ENCODE measurements at regions not wholly inside any gene's neighbourhood (a gene's known extent, or its start where the extent isn't known, plus 50 kb on each side); places are given as distances from the start of the nearest gene placed in this dataset.
"Not testable (repeated sequence)": the region's sequence is repeated elsewhere in the genome, so short reads cannot be mapped to it uniquely, and the experiment has no call there.

DNA sequence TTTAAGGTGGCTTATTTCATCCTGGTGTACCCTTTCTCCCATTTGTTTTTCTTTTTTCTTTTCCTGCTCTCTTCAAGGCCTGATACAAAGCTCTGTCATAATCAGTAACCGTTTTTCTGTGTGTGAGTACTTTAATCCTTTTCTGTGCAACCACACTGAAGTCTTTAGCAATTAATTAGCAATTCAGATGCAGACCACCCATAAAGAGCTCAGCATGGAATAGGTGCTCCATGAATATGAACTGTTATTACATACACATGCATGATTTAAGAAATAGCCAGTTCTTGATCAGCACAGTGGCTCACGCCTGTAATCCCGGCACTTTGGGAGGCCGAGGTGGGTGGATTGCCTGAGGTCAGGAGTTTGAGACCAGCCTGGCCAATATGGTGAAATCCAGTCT is 1386.6 kb downstream of the AACS start:
- no peaks in the 10 kb centered on the region for H4K20me1 ChIP-seq (ENCODE audit: control insufficient read depth, insufficient read depth, insufficient read length)
- H4K5ac ChIP-seq (ENCODE audit: insufficient read length, low read depth, low read length): no peak overlapping the region
- H2BK12ac ChIP-seq (ENCODE audit: insufficient read length, low read depth, low read length): no peak overlapping the region
- no peak overlapping the region for H4K91ac ChIP-seq (ENCODE audit: insufficient read length, low read depth, low read length)
- no peak overlapping the region for H2AK5ac ChIP-seq (ENCODE audit: insufficient read length, low read length)
- H2BK15ac ChIP-seq (ENCODE audit: low read depth, low read length): no peak overlapping the region
- no peak overlapping the region for H2BK120ac ChIP-seq (ENCODE audit: low read depth, low read length, poor library complexity, severe bottlenecking)
- no peak overlapping the region for H3K18ac ChIP-seq (ENCODE audit: insufficient read length, low read depth, low read length)
- no peak overlapping the region for H2BK5ac ChIP-seq (ENCODE audit: insufficient read length, low read length)
- no peaks in the 10 kb centered on the region for H3K79me1 ChIP-seq (ENCODE audit: insufficient read depth, low read depth, low read length, poor library complexity, severe bottlenecking)
- peaks cover 31 to 32% of the 10 kb centered on the region in 2 experiments for H3K4me1 Mint-ChIP-seq
- no peak overlapping the region for H3K14ac ChIP-seq (ENCODE audit: insufficient read depth, low read length)
- no peak overlapping the region for H3K56ac ChIP-seq (ENCODE audit: insufficient read length, low read depth, low read length)
- no peak overlapping the region for H3K4ac ChIP-seq (ENCODE audit: low read depth, low read length)
- no peak overlapping the region for H3K4me3 Mint-ChIP-seq
- no peaks in the 10 kb centered on the region for H3K79me2 ChIP-seq (ENCODE audit: insufficient read depth, low read length)
- H3K4me1 ChIP-seq (ENCODE audit: insufficient read depth, low read length): no peaks in the 10 kb centered on the region; the same call in 1 of the 2 replicates
- no peak overlapping the region for H4K8ac ChIP-seq (replicated peaks; ENCODE audit: insufficient read length, low read depth, low read length)
- no peaks in the 10 kb centered on the region for H3K9me3 ChIP-seq (ENCODE audit: control insufficient read depth, low read depth, low read length)
- WGBS (ENCODE audit: extremely low coverage, insufficient read length, low lambda C conversion rate): no CpG with 5 or more reads among the region's 4 CpGs
- TF ChIP-seq, protein P1, sequence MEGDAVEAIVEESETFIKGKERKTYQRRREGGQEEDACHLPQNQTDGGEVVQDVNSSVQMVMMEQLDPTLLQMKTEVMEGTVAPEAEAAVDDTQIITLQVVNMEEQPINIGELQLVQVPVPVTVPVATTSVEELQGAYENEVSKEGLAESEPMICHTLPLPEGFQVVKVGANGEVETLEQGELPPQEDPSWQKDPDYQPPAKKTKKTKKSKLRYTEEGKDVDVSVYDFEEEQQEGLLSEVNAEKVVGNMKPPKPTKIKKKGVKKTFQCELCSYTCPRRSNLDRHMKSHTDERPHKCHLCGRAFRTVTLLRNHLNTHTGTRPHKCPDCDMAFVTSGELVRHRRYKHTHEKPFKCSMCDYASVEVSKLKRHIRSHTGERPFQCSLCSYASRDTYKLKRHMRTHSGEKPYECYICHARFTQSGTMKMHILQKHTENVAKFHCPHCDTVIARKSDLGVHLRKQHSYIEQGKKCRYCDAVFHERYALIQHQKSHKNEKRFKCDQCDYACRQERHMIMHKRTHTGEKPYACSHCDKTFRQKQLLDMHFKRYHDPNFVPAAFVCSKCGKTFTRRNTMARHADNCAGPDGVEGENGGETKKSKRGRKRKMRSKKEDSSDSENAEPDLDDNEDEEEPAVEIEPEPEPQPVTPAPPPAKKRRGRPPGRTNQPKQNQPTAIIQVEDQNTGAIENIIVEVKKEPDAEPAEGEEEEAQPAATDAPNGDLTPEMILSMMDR (conservative IDR thresholded peaks at IDR 0.05): no peak
- H3K27ac Mint-ChIP-seq: peak overlapping the region in 1 of 3 experiments; percentile 16; a peak in 2 of 7 replicates
- no peak overlapping the region for H3K4me2 ChIP-seq (ENCODE audit: insufficient read depth, insufficient read length, low read length)
- no peaks in the 10 kb centered on the region for H3K27me3 ChIP-seq (ENCODE audit: insufficient read depth, low read length)
- peaks cover 3 to 17% of the 10 kb centered on the region in 2 experiments; a peak in 4 of 5 replicates for H3K9me3 Mint-ChIP-seq
- H3K9ac ChIP-seq (ENCODE audit: extremely low read depth, insufficient read length, low read length): no peak overlapping the region
- no peak overlapping the region for H3K23ac ChIP-seq (ENCODE audit: insufficient read length, low read depth, low read length)
- H2BK20ac ChIP-seq (ENCODE audit: low read depth, low read length, poor library complexity, severe bottlenecking): no peak overlapping the region
- H2AFZ ChIP-seq (ENCODE audit: low read length): no peak overlapping the region
- H3K27ac ChIP-seq (ENCODE audit: insufficient read length, low read depth, low read length): no peak overlapping the region
- H3T11ph ChIP-seq (ENCODE audit: low read length): no peak overlapping the region
- H3K23me2 ChIP-seq (ENCODE audit: insufficient read length, low read depth, low read length, poor library complexity, severe bottlenecking): no peaks in the 10 kb centered on the region
- H3K36me3 Mint-ChIP-seq (ENCODE audit: insufficient read depth in 1 of 3, low read depth in 3 of 3): peaks cover 6 to 26% (median 6%) of the 10 kb centered on the region in 3 experiments; a peak in 5 of 7 replicates
- no peak for DNase-seq
- H3K27me3 Mint-ChIP-seq (ENCODE audit: low read depth): no peaks in the 10 kb centered on the region; the same call in 1 of the 2 replicates

DNA sequence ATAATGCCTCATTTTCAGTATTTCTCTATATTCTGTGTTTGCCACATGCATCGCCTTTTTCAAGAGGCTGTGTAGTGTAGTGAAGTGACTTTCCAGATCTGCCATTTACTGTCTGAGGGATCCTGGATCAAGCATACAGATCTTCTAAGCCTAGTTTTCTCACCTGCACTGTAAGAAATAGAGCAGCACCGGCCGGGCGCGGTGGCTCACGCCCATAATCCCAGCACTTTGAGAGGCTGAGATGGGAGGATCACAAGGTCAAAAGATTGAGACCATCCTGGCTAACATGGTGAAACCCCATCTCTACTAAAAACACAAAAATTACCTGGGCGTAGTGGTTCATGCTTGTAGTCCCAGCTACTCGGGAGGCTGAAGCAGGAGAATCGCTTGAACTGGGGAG is 1387.5 kb downstream of the AACS start:
- H3K27ac ChIP-seq (ENCODE audit: insufficient read length, low read depth, low read length); H3K27me3 ChIP-seq (ENCODE audit: insufficient read depth, low read length); H2BK20ac ChIP-seq (ENCODE audit: low read depth, low read length, poor library complexity, severe bottlenecking); H3K9ac ChIP-seq (ENCODE audit: extremely low read depth, insufficient read length, low read length); H3T11ph ChIP-seq (ENCODE audit: low read length); H4K20me1 ChIP-seq (ENCODE audit: control insufficient read depth, insufficient read depth, insufficient read length); H3K56ac ChIP-seq (ENCODE audit: insufficient read length, low read depth, low read length); H3K4me2 ChIP-seq (ENCODE audit: insufficient read depth, insufficient read length, low read length); H3K79me2 ChIP-seq (ENCODE audit: insufficient read depth, low read length); H2AFZ ChIP-seq (ENCODE audit: low read length); DNase-seq; H3K4me1 ChIP-seq (ENCODE audit: insufficient read depth, low read length); H4K5ac ChIP-seq (ENCODE audit: insufficient read length, low read depth, low read length); H2BK12ac ChIP-seq (ENCODE audit: insufficient read length, low read depth, low read length); H2BK120ac ChIP-seq (ENCODE audit: low read depth, low read length, poor library complexity, severe bottlenecking); H3K18ac ChIP-seq (ENCODE audit: insufficient read length, low read depth, low read length); H4K8ac ChIP-seq (replicated peaks; ENCODE audit: insufficient read length, low read depth, low read length); H4K91ac ChIP-seq (ENCODE audit: insufficient read length, low read depth, low read length); H3K23me2 ChIP-seq (ENCODE audit: insufficient read length, low read depth, low read length, poor library complexity, severe bottlenecking); H2BK15ac ChIP-seq (ENCODE audit: low read depth, low read length); H3K79me1 ChIP-seq (ENCODE audit: insufficient read depth, low read depth, low read length, poor library complexity, severe bottlenecking); H3K23ac ChIP-seq (ENCODE audit: insufficient read length, low read depth, low read length); H3K14ac ChIP-seq (ENCODE audit: insufficient read depth, low read length); H2AK5ac ChIP-seq (ENCODE audit: insufficient read length, low read length); H3K27ac Mint-ChIP-seq; H3K9me3 ChIP-seq (ENCODE audit: control insufficient read depth, low read depth, low read length); H3K4ac ChIP-seq (ENCODE audit: low read depth, low read length); H3K4me3 Mint-ChIP-seq; H2BK5ac ChIP-seq (ENCODE audit: insufficient read length, low read length); H3K27me3 Mint-ChIP-seq (ENCODE audit: low read depth): not testable (repeated sequence)
- no CpG with 5 or more reads among the region's 9 CpGs for WGBS (ENCODE audit: extremely low coverage, insufficient read length, low lambda C conversion rate)
- Mint-ChIP-seq H3K4me1 (peaks cover 25 to 27% of the 10 kb centered on the region in 2 experiments), H3K36me3 (ENCODE audit: insufficient read depth in 1 of 3, low read depth in 3 of 3) (peaks cover 5 to 22% (median 6%) of the 10 kb centered on the region in 3 experiments; a peak in 5 of 7 replicates), H3K9me3 (peaks cover 3 to 14% of the 10 kb centered on the region in 2 experiments; a peak in 4 of 5 replicates)

Measured in H9 (cell line).